ENCODE measurements at regions not wholly inside any gene's neighbourhood (a gene's known extent, or its start where the extent isn't known, plus 50 kb on each side); places are given as distances from the start of the nearest gene placed in this dataset.

DNA sequence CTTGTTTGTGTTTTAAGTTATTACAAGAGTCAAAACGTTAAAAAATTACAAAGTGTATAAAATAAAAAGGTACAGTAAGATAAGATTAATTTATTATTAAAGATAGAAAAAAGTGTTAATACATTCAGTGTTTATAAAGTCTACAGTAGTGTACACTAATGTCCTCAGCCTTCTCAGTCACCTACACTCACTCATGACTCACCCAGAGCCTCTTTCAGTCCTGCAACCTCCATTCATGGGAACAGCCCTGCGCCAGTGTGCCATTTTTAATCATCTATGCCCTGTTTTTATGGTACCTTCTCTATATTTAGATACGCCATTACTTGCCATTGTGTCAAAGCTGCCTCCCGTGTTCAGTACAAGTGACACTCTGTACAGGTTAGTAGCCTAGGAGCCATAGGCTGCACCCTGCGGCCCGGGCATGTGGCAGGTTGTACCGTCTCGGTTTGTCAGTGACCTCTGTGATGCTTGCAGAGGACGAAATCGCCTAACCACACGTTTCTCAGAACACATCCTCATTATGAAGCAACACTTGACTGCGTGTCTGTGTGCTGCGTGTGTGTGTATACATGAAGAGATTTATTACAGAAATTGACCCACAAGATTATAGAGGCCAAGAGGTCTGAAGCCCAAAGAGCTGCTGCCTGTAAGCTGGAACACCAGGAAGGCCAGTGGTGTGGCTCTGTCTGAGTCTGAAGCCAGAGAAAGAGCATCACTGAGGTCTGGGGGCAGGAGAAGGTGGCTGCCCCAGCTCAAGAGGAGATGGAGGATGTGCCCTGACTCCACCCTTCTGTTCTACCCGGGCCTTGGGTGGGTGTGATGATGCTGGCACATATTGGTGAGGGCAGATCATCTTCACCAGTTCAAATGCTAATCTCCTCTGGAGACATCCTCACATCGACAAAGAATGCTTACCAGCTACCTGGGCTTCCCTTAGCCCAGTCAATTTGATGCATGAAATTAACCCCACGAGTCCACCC, 116.6 kb upstream of the C14orf180 start:
- no peak for DNase-seq

DNA sequence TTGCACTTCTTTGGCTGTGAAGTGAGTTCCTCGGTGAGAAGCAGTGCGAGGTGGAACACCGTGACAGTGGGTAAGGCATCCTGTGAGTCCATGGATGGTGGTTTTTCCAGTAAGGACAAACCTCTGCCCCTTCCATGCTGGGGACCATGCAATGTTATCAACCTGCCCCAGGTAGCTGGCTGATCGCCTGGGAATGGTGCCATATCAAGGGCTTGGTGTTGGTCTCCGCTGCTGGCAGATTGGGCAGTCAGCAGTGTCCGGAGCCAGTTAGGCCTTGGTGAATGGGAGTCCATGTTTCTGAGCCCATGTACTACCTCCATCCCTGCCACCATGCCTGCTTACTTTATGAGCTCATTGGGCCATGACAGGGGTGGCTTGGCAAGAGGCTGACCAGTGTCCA, 114.7 kb upstream of the C14orf180 start:
- DNase-seq, result no peak

DNA sequence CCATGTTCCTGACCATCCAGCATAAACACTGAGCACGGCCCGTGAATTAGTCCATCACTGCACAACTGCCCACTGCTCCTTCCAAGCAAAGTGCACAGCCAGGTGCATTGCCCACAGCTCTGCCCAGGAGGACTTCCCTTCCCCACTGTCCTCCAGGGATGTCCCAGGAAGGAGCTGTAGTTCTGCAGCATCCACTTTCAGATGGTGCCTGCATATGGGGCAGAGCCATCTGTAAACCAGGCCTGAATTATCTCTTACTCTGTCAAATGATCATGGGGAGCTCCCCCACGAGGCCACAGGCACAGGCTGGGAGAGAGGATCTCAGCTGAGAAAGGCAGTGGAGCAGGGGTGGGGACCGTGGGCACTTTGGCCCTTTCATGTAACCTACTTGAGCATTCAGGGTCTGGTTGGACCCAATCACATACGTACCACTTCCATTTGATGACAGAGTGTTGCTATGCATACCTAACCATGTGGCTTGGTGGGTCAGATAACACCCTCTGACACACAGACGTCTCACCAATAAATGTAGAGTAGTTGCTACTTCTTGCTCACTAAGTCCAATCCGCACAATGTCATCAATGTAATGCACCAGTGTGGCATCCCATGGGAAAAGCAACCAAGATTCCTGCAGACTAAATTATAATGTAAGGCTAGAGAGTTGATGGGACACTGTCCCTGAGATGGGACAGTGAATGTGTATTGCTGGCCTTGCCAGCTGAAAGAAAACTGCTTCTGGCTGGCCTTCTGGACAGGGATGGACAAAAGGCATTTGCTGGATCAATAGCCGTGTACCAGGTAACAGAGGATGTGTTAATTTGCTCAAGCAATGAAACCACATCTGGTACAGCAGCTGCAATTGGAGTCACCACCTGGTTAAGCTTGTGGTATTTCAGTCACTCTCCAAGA, 113.8 kb upstream of the C14orf180 start:
- DNase-seq, result no peak

DNA sequence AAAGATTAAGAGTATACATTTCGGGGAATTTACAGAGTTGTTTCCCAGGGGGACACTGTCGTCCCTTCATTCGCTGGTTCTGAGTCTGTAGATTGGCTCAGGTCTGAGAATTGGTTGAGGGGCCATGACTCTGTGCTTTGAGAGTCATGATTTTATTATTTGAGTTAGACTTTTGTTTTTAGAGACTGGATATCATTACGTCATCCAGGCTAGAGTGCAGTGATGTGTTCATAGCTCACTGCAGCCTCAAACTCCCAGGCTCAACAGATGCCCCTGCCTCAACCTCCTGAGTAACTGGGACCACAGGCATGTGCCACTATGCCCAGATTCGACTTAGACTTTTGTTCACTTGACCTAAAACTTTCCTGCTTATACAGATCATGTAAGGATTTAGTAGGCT, 112.3 kb upstream of the C14orf180 start:
- no peak for DNase-seq

DNA sequence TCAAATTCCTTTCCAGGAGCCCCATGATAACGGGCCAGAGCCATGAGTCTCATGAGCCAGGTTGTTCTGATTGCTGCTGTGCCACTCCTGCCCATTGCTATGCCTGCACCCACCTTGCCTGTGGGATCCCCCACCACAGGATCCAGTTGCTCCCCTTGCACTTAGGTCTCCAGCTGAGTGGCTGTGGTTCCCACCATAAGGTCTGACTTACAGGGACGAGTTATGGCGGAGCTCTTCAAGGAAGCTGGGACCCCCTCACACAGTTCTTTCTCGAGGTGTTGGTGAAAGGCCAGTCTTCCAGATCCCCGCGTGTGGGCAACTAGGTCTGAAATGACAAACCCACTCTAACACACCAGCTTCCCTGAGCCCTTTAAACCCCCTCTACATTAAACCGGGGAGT, 111.9 kb upstream of the C14orf180 start:
- DNase-seq, result no peak

DNA sequence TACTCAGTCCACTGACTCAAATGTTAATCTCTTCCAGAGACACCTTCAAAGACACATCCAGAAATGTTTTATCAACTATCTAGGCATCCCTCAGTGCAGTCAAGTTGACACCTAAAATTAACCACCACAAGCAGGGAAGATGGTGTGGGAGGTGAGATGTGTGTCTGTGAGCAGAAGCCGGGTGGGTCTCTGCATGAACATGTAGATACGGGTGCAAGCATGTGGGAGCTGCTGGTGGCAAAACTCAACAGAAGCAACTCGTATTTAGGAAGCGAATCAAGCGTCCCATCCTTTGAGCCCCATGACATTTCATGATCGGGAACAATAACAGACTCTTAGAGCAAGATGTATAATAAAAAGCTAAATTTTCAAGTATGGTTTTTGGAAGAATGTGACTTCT, 110.0 kb upstream of the C14orf180 start:
- DNase-seq, result no peak

DNA sequence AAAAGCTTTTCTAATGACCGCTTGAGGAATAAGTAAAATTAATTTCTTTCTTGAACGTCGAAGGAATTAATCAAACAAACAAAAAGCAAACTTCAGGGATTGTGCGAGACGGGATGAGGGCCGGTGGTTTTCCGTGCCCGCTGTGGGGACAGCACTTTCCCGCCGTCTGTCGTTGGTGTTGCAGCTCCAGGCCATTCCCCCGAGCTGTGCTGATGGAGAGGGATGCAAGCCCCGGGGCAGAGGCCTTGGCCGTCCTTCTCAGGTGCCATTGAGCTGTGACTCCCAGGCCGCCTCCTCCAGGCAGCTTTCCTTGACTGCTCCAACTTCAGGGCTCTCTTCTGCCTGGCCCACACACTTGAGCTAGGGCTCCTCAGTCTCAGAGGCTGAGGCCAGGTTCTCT, 109.0 kb upstream of the C14orf180 start:
- no peak for DNase-seq

DNA sequence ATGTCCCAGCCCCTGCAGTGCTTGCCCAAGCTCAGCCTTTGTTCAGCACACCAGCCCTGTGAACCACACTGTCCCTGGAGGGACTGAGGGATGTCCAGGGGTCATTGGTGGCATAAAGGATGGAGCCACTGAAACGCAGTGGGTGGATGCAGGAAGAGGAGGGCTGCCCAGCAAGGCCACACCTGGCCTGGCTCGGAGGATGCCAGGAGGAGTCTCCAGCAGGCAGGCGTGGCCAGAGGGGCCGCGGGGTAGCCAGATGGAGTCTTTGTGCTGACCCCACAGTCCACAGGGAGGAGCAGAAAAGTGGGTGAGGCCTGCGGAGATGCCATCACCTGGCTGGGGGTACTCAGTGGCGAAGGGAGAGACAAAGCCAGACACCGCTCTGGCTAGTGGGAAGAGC, 108.5 kb upstream of the C14orf180 start:
- no peak for DNase-seq

DNA sequence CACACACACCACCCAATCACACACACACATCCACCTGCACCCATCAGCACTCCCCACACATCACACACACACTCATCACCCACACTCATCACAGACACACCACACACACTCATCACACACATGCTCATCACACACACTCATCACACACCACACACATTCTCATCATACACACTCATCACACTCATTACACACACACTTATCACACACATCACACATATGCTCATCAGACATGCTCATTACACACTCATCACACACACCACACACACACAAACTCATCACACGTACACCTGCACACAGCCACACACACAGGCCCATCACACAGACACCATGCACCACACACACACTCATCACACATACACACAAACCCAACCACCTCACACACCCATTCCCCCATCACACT, 107.5 kb upstream of the C14orf180 start:
- DNase-seq, result no peak

DNA sequence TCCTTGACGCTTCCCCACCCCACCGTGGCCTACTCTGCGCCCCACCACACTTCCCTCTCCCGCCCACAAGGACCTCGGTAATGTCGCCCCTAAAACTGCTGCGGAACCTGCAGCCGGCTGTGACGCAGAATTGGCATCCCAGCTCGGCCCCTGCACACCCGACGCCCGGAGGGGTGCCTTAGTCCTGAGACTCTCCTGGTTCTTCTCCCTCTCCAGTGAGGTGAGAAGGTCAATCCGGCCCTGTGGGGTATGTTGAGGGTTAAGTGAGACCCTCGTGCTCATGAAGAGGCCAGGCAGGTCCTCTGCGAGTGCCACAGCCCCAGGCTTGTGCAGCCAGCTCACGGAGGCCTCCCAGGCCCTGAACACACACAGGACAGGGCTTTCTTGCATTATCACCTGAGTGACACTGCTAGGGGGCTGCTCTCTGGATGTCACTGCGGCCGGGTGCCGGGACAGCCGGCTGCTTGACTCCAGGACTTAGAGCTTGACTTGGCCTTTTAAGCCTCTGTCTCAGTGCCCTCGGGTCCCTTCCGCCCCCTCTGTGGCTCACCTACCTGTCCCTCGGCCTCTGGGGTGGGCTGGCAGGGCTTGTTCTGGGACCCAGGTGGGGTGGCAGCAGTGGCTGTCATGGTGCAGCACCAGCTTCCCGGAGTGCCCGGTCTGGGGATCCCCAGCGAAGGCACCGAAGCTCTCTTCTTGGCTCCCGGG, 106.9 kb upstream of the C14orf180 start:
- no peak for DNase-seq

DNA sequence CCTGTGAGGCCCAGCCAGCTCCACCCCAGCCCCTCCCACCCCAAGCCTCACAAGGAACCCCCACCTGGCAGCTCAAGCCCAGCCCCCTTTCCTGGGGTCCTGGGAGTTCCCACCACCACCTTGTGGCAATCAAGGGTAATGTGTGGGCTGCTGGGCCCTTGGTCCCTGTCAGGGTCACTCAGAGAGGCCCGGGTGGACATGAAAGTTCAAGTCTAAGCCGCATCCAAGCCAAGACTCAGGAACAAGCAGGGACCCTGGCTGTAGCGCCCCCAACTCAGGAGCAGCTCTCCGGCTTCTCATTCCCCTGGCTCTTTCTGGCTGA, 106.4 kb upstream of the C14orf180 start:
- DNase-seq, result no peak

DNA sequence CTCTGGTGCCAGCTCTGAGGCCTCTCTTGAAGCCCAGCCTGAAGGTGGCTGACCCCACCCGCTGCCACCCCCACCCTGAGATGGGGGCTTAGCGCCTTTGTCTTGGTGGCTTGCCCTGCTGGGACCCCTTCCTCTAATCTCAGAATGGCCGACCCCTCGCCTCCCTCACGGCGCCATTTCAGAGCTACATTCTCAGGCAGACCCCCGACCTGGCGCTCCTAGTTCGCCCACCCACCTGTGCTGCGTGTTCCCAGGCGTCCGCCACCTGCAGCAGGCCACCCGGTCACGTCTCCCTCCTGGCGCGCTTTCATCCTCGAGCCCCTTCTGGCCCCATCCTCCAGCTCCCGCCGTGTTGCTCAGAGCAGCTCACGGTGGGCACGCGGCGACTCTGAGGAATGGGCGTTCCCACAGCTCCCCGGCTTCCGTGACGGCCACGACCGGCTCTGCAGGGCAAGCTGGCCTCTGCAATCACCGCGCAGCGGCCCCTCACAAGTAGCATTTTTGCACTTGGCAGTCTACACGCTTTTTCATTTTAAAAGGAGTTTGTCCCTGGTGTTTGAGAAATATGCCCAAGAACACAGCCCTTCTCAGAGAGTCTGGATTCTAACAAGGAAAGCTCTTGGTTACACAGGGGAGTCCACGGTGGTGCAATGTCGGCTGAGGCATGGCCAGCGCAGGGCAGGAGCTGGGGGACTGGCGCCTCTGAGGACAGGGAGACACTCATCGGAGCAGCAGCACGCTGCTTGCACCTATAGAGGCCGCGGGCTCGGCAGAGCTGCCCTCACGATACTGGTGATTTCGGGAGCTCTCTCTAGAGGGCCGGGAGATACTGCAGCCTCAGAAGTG, 105.7 kb upstream of the C14orf180 start:
- DNase-seq, result no peak

DNA sequence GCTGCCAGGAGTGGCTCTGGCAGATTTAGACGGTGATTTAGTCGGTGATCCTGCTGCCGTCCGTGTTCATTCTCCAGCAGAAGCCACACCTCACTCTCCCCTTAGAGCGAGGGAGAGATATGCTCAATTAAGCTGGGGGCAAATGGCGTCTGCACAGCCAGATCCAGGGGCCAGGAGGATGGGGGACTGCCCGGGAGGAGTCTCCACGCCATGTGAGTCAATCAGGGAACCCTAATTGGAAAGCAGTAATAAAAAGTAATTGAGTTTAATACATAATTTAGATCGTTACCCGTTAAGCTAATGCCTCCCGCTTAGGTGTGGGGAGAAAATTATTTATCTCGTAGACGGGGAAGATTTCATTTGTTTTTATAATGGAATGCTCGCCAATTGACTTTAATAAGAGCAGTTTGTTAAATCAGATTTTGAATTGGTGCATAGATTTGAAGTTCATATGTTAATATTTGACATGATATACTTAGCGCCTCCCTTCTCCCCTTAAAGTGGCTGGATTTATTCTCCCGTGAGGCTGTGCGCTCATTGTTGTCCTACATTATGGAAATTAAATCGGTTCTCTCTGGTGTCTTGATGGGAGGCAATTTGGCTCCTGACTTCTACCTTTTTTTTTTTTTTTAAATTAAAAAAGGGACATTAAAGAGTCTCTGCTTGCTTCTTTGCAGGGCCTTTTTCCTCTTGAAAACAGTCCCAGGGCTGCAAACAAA, 104.9 kb upstream of the C14orf180 start:
- no peak for DNase-seq

DNA sequence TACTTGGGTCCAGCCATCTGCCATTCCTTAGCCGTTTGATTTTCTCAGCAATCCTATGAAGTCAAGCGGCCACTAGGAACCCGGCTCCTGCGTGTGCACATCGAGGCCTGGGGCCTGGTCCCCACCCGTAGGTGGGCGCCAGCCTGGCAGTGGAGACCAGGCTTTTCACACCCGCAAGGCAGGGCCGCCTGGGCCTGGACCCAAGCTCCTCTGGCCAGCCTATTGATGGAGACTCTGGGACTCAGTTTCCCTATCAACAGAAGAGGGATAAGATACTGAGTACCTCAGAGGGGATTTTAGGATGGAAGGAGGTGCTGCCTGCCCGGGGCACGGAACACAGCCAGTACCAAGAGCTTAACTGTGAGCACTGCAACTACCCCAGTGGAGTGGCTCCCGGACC, 104.3 kb upstream of the C14orf180 start:
- DNase-seq, result no peak

DNA sequence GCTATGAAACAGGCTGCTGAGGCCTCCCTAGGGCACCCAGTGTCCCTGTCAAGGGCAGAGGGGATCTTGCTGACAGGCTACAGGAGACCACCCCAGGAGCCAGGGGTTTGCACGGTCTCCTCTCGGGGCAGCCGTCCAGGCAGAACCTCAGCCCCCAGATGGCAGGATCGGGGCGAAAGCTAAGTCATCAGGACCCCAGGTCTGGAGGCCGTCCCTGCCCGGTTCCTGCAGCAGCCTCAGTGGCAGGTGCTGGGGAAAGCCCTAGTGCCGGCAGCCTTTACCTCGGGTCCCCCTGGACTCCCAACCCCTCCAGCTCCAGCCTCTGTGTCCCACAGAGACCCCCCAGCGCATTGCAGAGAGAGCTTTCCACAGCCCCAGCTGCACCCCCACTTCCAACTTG, 103.8 kb upstream of the C14orf180 start:
- no peak for DNase-seq

DNA sequence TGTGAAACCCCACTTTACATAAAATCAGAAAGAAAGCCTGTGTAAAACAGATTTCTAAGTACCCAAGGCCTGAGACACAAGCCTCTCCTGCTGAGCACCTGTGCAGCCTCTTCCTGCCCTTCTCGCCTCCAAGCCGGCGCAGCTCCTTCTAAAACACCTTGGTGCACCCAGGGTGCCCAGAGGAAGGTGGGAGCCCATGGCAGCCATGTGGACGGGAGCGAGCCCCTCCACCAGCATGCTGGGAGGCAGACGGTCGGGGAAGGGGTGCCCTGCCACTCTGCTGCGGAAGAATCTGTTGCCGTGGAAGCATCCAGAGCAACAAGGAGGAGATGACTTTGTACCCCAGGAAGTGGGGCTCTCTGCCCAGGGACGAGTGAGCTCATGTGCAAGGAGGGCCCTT, 103.1 kb upstream of the C14orf180 start:
- DNase-seq, result no peak

DNA sequence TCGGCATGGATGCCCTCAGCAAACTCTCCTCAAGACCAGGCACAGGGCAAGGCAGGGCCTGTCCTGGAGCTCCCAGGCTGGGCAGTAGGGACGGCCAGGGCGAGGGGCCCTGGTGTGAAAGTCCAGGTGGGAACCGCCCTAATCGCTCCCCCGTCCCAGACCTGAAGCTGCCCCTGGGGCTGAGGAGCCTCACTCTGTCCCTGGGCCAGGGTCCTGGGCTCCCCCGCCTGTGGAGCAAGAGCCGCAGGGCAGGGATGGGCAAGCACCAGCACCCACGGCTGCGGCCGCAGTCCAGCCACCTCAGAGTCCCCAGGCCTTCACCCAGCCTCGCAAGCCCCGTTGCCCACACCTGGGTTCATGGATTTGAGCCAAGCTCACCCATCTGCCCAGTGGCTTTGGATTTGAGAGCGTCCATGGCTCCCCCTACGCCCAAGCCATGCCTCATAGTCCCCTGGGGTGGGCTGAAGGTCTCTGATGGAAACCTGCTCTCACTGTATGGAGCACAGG, 102.4 kb upstream of the C14orf180 start:
- DNase-seq, result no peak

DNA sequence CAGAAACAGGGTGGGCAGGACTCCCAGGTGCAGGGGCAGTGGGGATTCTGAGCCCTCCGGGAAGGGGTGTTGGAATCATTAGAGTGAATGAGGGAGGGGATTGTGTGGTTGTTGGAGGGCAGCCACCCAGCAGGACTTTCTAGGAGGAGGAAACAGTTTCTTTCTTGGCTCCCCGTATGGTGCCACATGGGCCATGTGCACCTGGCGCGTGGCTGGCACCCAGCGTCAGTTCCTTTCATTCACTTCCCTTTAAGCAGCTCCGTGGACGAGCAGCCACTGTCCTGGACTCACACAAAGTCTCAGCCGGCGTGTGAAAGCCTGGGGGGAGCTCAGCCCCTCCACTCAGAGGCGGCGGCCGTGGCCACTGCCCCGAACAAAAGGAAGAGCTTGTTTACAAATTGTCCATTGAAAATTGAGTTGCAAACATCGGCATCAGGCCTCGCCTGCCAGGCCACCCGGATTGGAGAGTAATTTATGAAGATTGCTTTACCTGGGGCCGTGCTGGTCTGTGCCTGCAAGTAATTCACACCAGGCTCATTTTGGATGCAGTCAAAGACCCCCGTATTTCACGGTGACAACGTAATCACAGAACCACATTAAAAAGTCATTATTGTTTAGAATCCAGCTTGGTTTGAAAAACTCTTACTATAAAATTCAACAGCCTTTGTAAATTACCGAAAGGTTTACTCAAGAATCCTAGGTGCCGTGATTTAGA, 101.7 kb upstream of the C14orf180 start:
- no peak for DNase-seq

DNA sequence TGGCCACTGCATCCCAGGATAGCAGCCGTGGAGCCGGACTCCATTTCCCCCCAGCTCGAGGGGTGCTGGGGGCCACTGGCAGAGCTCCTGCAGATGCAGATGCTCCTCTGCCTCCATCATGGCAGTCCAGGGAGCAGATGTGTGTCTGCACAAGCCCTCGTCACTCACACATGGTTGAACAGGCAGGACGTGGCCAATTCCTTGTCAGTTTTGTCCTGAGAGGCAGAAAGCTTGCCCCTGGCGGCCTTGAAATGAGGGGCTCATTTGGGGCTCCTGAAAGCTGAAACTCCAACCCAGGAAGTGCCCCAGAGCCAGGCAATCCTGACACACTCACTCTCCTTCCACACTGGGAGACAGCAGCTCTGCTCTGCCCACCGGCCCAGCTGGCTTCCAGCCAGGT, 100.9 kb upstream of the C14orf180 start:
- no peak for DNase-seq

DNA sequence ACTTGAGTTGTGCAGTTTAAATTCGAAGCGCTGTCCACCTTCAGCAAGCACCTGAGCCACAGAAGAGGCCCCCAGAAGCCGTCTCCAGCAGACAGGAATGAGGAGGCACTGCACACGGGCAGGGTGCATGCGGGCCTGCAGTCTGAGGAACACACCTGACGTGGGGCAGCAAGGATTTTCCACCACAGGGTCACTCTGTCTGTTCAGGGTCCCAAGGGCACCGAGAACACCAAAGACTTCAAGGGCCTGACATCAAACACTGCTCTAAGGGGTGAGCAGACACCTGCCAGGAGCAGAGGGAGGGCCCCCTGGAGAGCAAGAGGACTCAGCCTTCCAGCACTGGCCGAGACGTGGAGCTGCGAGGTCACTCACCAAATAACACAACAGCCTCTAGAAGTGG, 99.7 kb upstream of the C14orf180 start:
- DNase-seq, result no peak
